NCI-H1105 (cell line): ENCODE measurements at regions not wholly inside any gene's neighbourhood (a gene's known extent, or its start where the extent isn't known, plus 50 kb on each side); places are given as distances from the start of the nearest gene placed in this dataset.
"Not testable (repeated sequence)": the region's sequence is repeated elsewhere in the genome, so short reads cannot be mapped to it uniquely, and the experiment has no call there.

Experiments
- DNase-seq: peaks from one replicate; lab custom pipeline; 2025; lab: John Stamatoyannopoulos, UW

- not testable (repeated sequence) for DNase-seq
Observed at GRCh38 chr2:95765925-95766910, 174.4 kb downstream of the TRIM43 start.

- not testable (repeated sequence) for DNase-seq
Observed at GRCh38 chr2:95767531-95767930, 175.7 kb downstream of the TRIM43 start.

- not testable (repeated sequence) for DNase-seq
Observed at GRCh38 chr2:95767950-95768349, 176.1 kb downstream of the TRIM43 start.

GRCh38 chr2:95769256-95769655 lies 177.5 kb downstream of the TRIM43 start:
- not testable (repeated sequence) for DNase-seq

- not testable (repeated sequence) for DNase-seq
Observed at GRCh38 chr2:95770726-95771125, 178.9 kb downstream of the TRIM43 start.

- DNase-seq = not testable (repeated sequence)
Observed at GRCh38 chr2:95774322-95775192, 182.8 kb downstream of the TRIM43 start.

- not testable (repeated sequence) for DNase-seq
Observed at GRCh38 chr2:95775193-95775531, 183.4 kb downstream of the TRIM43 start.
